ENCODE measurements at regions not wholly inside any gene's neighbourhood (a gene's known extent, or its start where the extent isn't known, plus 50 kb on each side); places are given as distances from the start of the nearest gene placed in this dataset.

- intact Hi-C loops (cut with micrococcal nuclease), result no loop called here
Observed at GRCh38 chrX:82134378-82134777, 932.5 kb downstream of the SH3BGRL start.

GRCh38 chrX:82141942-82142341 is 940.0 kb downstream of the SH3BGRL start:
- H3K9ac ChIP-seq (ENCODE audit: insufficient read depth in 1 of 2, low read depth in 2 of 2, low read length in 2 of 2), result no peak overlapping the region
- H3K79me2 ChIP-seq (ENCODE audit: control insufficient read depth, insufficient read depth, low read length), result no peaks in the 10 kb centered on the region
- ChIA-PET CTCF (ENCODE audit: low intra/inter-chr PET ratio) (no interaction called here), POLR2A (no interaction called here)
- H3K9me1 ChIP-seq (ENCODE audit: control insufficient read depth, insufficient read depth, low read length), result no peaks in the 10 kb centered on the region
- no peak for ATAC-seq
- H3K4me1 ChIP-seq (replicated peaks in 1 of 2; ENCODE audit: control insufficient read depth in 2 of 2, insufficient read depth in 2 of 2, low read length in 2 of 2), result no peaks in the 10 kb centered on the region
- no TSS peak for BruUV-seq (replicated peaks)
- no peaks in the 10 kb centered on the region for H3K27me3 ChIP-seq (ENCODE audit: control insufficient read depth in 2 of 2, insufficient read depth in 2 of 2, low read length in 2 of 2)
- FAIRE-seq, result no peak
- no peak overlapping the region for H3K27ac ChIP-seq (ENCODE audit: extremely low read depth, low read depth, low read length)
- WGBS (ENCODE audit: insufficient coverage, low coverage, missing lambda C conversion rate), result 0% methylated on average over 1 of the region's 1 CpG
- no peak overlapping the region for H2AFZ ChIP-seq (ENCODE audit: low read depth, low read length)
- intact Hi-C loops (cut with micrococcal nuclease) (no loop called here), in situ Hi-C loops (cut with MboI) (no loop called here)
- no peaks in the 10 kb centered on the region for H4K20me1 ChIP-seq (replicated peaks; ENCODE audit: control insufficient read depth, insufficient read depth, low read length)
- H3K36me3 ChIP-seq (ENCODE audit: control insufficient read depth, insufficient read depth, low read length), result no peaks in the 10 kb centered on the region
- H3K9me3 ChIP-seq (replicated peaks; ENCODE audit: control insufficient read depth, insufficient read depth, low read depth, low read length), result no peaks in the 10 kb centered on the region
- no peak overlapping the region for H3K4me2 ChIP-seq (ENCODE audit: insufficient read depth, low read length)
- DNase-seq (ENCODE audit: extremely low read depth in 1 of 4, low spot score in 3 of 4), result no peak
- H3K4me3 ChIP-seq, result no peak overlapping the region
- no peak for TF ChIP-seq U2AF2 (optimal IDR thresholded peaks at IDR 0.05; ENCODE audit: low read depth, low read length)
- TF ChIP-seq ZNF668 (CRISPR knock-in tag; IDR thresholded peaks at IDR 0.05), result no peak
- no peak for TF ChIP-seq HEY1 (CRISPR knock-in tag; IDR thresholded peaks at IDR 0.05; ENCODE audit: borderline replicate concordance)
- no peak for TF ChIP-seq ILK (tag; IDR thresholded peaks at IDR 0.05; ENCODE audit: borderline replicate concordance, low read depth)
- TF ChIP-seq PHF8 (IDR thresholded peaks at IDR 0.05; ENCODE audit: borderline replicate concordance, low read length), result no peak
- TF ChIP-seq NCOA1 (IDR thresholded peaks at IDR 0.05; ENCODE audit: low read depth), result no peak
- TF ChIP-seq SPI1 (IDR thresholded peaks at IDR 0.05; ENCODE audit: borderline replicate concordance, low read depth, low read length), result no peak
- no peak for TF ChIP-seq GATAD2A (IDR thresholded peaks at IDR 0.05)
- no peak for TF ChIP-seq RNF2 (IDR thresholded peaks at IDR 0.05)
- TF ChIP-seq, protein P1, sequence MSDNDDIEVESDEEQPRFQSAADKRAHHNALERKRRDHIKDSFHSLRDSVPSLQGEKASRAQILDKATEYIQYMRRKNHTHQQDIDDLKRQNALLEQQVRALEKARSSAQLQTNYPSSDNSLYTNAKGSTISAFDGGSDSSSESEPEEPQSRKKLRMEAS (CRISPR knock-in tag; IDR thresholded peaks at IDR 0.05), result no peak
- no peak for TF ChIP-seq ELF1 (tag; IDR thresholded peaks at IDR 0.05)
- no peak for TF ChIP-seq CCAR2 (IDR thresholded peaks at IDR 0.05; ENCODE audit: low read depth, low read length)
- TF ChIP-seq, protein P2, sequence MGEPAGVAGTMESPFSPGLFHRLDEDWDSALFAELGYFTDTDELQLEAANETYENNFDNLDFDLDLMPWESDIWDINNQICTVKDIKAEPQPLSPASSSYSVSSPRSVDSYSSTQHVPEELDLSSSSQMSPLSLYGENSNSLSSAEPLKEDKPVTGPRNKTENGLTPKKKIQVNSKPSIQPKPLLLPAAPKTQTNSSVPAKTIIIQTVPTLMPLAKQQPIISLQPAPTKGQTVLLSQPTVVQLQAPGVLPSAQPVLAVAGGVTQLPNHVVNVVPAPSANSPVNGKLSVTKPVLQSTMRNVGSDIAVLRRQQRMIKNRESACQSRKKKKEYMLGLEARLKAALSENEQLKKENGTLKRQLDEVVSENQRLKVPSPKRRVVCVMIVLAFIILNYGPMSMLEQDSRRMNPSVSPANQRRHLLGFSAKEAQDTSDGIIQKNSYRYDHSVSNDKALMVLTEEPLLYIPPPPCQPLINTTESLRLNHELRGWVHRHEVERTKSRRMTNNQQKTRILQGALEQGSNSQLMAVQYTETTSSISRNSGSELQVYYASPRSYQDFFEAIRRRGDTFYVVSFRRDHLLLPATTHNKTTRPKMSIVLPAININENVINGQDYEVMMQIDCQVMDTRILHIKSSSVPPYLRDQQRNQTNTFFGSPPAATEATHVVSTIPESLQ (CRISPR knock-in tag; IDR thresholded peaks at IDR 0.05), result no peak
- no peak for TF ChIP-seq MTA3 (IDR thresholded peaks at IDR 0.05; ENCODE audit: borderline replicate concordance)

More at GRCh38 chrX:82134378-82134777, 932.5 kb downstream of the SH3BGRL start:
- DNase-seq (ENCODE audit: extremely low read depth in 1 of 4, low spot score in 3 of 4) (no peak), FAIRE-seq (no peak), ATAC-seq (no peak)
- CTCF ChIA-PET (ENCODE audit: low intra/inter-chr PET ratio), result no interaction called here
- H3K4me1 ChIP-seq (replicated peaks in 1 of 2; ENCODE audit: control insufficient read depth in 2 of 2, insufficient read depth in 2 of 2, low read length in 2 of 2), result no peaks in the 10 kb centered on the region
- H3K4me2 ChIP-seq (ENCODE audit: insufficient read depth, low read length), result no peak overlapping the region
- no peaks in the 10 kb centered on the region for H3K27me3 ChIP-seq (ENCODE audit: control insufficient read depth in 2 of 2, insufficient read depth in 2 of 2, low read length in 2 of 2)
- no peaks in the 10 kb centered on the region for H3K36me3 ChIP-seq (ENCODE audit: control insufficient read depth, insufficient read depth, low read length)
- no peak overlapping the region for H3K9ac ChIP-seq (ENCODE audit: insufficient read depth in 1 of 2, low read depth in 2 of 2, low read length in 2 of 2)
- H4K20me1 ChIP-seq (replicated peaks; ENCODE audit: control insufficient read depth, insufficient read depth, low read length), result no peaks in the 10 kb centered on the region
- no peak for TF ChIP-seq NCOA2 (IDR thresholded peaks at IDR 0.05; ENCODE audit: partially characterized antibody in 2 of 2)
- no peak for TF ChIP-seq POLR2A (conservative IDR thresholded peaks at IDR 0.05)
- H3K27ac ChIP-seq (ENCODE audit: extremely low read depth, low read depth, low read length), result no peak overlapping the region
- H3K9me1 ChIP-seq (ENCODE audit: control insufficient read depth, insufficient read depth, low read length), result no peaks in the 10 kb centered on the region
- H3K4me3 ChIP-seq, result no peak overlapping the region
- no TSS peak for BruUV-seq (replicated peaks)
- no peaks in the 10 kb centered on the region for H3K79me2 ChIP-seq (ENCODE audit: control insufficient read depth, insufficient read depth, low read length)
- in situ Hi-C loops (cut with MboI), result no loop called here
- POLR2A ChIA-PET, result no interaction called here
- H3K9me3 ChIP-seq (replicated peaks; ENCODE audit: control insufficient read depth, insufficient read depth, low read depth, low read length), result no peaks in the 10 kb centered on the region
- H2AFZ ChIP-seq (ENCODE audit: low read depth, low read length), result no peak overlapping the region

Measured in K562 (cell line).